ENCODE measurements at regions not wholly inside any gene's neighbourhood (a gene's known extent, or its start where the extent isn't known, plus 50 kb on each side); places are given as distances from the start of the nearest gene placed in this dataset.

DNA sequence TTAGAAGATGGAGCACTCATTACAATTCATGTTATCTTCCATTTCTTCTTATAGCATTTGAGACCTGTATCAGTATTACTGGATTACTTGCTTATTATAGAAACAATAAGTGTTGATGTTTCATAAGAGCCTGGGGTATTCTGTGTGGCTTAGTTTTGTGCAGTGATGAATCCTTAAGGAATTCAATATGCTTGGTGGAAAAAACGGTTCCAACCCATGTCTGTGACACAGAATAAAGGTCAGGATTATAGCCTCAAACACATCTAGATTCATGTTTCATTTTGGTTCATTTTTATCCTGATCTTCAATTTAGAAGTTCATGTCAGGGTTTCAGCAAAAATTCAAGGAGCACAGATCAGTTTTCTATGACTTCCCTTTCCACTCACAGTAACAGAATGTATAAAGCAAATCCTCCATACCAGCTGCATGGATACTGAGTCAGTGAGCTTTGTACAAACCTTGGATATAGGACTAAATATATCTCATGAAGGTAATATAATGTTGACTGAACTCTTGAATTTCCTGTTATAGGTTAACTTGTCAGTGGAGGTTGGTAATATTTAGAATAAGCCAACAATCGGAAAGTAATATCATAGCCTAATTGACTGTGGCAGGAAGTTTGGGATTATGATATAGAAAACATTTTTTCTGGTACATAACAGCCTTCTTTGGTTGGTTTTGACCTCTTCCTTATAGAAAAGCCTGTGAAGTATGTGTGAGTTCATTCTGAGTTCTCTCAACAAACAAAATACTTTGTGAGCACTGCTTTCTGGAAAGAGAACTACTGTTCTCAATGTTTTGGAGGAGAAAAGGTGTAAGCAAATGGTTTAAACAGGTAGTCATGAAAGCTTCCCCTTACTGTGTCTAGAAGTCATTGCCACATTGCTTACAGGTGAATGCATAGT is 218.2 kb upstream of the TPM1 start:
- no peak overlapping the region for H3K27ac ChIP-seq
- TF ChIP-seq ZFX (IDR thresholded peaks at IDR 0.05): no peak
- TF ChIP-seq, protein P1, sequence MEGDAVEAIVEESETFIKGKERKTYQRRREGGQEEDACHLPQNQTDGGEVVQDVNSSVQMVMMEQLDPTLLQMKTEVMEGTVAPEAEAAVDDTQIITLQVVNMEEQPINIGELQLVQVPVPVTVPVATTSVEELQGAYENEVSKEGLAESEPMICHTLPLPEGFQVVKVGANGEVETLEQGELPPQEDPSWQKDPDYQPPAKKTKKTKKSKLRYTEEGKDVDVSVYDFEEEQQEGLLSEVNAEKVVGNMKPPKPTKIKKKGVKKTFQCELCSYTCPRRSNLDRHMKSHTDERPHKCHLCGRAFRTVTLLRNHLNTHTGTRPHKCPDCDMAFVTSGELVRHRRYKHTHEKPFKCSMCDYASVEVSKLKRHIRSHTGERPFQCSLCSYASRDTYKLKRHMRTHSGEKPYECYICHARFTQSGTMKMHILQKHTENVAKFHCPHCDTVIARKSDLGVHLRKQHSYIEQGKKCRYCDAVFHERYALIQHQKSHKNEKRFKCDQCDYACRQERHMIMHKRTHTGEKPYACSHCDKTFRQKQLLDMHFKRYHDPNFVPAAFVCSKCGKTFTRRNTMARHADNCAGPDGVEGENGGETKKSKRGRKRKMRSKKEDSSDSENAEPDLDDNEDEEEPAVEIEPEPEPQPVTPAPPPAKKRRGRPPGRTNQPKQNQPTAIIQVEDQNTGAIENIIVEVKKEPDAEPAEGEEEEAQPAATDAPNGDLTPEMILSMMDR (conservative IDR thresholded peaks at IDR 0.05): no peak

DNA sequence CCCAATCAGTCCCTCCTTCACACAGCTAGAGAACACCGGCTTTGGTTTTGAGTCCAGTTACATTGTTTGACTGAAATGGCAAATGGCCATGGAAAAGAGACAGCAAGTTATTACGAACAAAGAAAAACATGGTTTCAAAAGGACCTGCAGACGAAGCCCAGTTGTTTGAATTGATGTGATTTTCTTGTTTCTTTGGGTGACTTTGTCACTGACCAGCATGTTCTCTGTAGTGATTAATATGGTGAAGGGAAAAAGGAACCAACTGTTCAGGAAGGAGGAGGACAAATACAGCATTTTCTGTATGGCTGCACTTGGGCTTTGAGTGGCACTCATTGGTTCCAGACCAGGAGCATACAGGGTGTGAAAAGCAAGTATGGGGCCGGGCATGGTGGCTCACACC is 217.4 kb upstream of the TPM1 start:
- no peak overlapping the region for H3K27ac ChIP-seq
- TF ChIP-seq, protein P1 (conservative IDR thresholded peaks at IDR 0.05): no peak
- no peak for TF ChIP-seq ZFX (IDR thresholded peaks at IDR 0.05)

DNA sequence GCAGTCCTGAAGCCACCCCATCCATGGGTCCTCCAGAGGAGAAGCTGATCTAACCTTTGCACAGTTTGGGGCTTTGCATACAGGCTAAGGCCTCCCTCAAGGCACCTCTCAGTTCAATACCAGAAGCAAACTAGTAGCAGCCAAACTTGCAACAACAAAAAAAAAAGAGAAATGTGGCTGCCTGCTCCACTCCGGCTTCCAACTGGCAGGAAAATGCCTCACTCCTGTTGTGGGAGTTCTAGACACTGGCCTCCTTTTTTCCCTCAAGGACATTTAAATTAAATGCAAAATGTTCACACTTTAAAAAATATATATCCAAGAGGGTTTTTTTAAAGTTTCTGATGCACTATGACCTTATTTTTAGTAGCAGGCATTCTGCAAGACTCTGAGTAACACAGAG is 216.0 kb upstream of the TPM1 start:
- TF ChIP-seq, protein P1 (conservative IDR thresholded peaks at IDR 0.05): no peak
- no peak for TF ChIP-seq ZFX (IDR thresholded peaks at IDR 0.05)
- H3K27ac ChIP-seq: no peak overlapping the region

DNA sequence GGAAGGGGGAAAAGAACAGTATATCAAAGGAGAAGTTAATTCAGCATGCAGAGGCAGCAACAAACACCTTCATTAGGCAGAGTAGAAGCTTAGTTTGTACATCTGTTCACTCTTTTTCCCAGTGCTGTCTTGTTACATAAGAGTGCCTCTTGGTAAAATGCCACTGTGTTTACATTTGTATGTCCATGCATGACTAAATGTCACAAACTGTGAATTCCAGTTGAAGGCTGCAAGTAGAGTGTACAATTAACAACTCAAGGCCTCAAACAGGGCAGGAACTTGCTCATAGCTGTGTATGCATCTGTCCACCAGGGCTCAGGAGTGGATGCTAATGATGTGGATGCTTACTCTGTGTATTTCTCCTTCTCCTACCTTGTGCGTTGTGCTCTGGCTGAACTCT is 214.2 kb upstream of the TPM1 start:
- no peak overlapping the region for H3K27ac ChIP-seq
- TF ChIP-seq ZFX (IDR thresholded peaks at IDR 0.05): no peak
- TF ChIP-seq, protein P1 (conservative IDR thresholded peaks at IDR 0.05): no peak

DNA sequence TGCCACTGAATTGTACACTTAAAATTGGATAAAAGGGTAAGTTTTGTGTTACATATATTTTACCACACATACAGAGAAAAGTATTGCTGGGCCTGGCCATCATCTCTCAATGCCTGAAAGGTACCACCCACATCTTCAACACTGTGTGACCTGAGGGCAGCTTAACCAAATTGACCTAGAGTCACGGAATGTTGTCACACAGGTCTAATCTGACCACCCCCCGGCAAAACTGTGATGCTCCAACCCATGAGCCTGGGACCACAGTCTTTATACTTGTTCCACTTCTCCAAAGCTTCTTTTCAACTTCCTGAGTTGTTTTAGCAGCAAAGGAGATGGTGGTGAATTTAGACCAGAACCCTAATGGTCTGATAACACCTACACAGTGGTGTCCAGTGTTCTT is 210.3 kb upstream of the TPM1 start:
- TF ChIP-seq, protein P1 (conservative IDR thresholded peaks at IDR 0.05): no peak
- TF ChIP-seq ZFX (IDR thresholded peaks at IDR 0.05): no peak
- no peak overlapping the region for H3K27ac ChIP-seq

DNA sequence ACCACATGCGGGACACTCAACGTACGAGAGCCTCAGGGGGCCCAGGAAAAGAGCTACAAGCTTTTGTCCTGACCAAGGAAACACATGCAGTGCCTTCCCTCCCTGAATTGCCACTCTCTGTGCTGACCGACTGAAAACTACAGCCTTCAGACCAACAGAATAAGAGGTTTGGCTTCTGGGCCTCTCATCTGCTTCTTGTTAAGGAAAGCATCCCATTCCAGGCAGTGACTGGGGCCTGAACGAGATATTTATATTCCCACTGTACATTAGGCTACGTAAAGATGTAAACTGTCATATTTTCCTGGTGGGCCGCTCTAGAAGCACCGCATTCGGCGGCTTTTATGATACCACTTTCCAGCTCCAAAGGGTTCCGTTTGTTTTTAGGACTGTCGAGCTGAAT is 208.9 kb upstream of the TPM1 start:
- TF ChIP-seq ZFX (IDR thresholded peaks at IDR 0.05): no peak
- TF ChIP-seq, protein P1 (conservative IDR thresholded peaks at IDR 0.05): no peak
- no peak overlapping the region for H3K27ac ChIP-seq

DNA sequence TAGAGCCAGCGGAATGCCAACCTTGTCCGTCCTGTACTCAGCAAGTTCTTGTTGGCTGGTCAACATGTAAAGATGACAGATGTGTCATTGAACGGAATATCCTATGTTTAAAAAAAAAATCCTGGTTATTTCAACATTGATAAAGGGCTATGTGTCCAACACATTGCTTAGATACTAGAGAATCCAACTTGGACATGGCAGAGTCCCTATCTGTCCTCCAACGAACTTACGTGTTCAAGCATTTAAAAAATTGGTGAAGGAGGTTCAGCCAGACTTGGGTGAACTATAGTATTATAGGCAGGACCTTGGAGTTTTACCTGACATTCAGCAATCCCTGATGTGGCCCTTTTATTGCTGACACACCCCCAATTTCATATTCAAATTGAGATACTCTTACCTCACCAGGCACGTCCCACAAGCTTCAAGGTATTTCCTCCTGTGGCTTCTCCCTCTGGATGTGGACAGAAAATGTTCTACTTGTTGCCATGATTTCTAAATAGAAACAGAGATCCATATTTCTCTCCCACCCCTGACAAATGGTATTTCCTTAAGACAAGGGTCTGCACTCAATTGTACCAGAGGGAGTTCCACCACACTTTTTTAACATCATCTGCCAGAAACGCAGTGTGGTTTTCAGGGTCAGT is 207.7 kb upstream of the TPM1 start:
- TF ChIP-seq ZFX (IDR thresholded peaks at IDR 0.05): no peak
- TF ChIP-seq, protein P1 (conservative IDR thresholded peaks at IDR 0.05): no peak
- H3K27ac ChIP-seq: no peak overlapping the region
